BLaER1 treated with 17β-estradiol and CSF1 and Interleukin-3, amounts not matched to agents 10 nM and 100 nM (cell line): ENCODE measurements at regions not wholly inside any gene's neighbourhood (a gene's known extent, or its start where the extent isn't known, plus 50 kb on each side); places are given as distances from the start of the nearest gene placed in this dataset.
A peak's percentile ranks its signal among the peaks of the same experiment; 100 is the strongest.

Source experiments
- H3K27ac ChIP-seq, 11 experiments: shearing (Covaris generic); formaldehyde crosslinking; 2 replicates each; pipeline ENCODE4 v1.8.1; 2022
- H3K27me3 ChIP-seq, 11 experiments: shearing (Covaris generic); formaldehyde crosslinking; 2 replicates each; pipeline ENCODE4 v1.8.1; 2022
- H3K36me3 ChIP-seq, 11 experiments: shearing (Covaris generic); formaldehyde crosslinking; 2 replicates each; pipeline ENCODE4 v1.8.1; 2022
- H3K4me1 ChIP-seq, 10 experiments: shearing (Covaris generic); formaldehyde crosslinking; 2 replicates each; pipeline ENCODE4 v1.8.1; 2022
- H3K4me2 ChIP-seq, 11 experiments: shearing (Covaris generic); formaldehyde crosslinking; 2 replicates each; pipeline ENCODE4 v1.8.1; 2022
- H3K4me3 ChIP-seq, 10 experiments: shearing (Covaris generic); formaldehyde crosslinking; 2 replicates each; pipeline ENCODE4 v1.8.1; 2022
- H3K9ac ChIP-seq, 11 experiments: shearing (Covaris generic); formaldehyde crosslinking; 2 replicates each; pipeline ENCODE4 v1.8.1; 2022
- H3K9me3 ChIP-seq, 11 experiments: shearing (Covaris generic); formaldehyde crosslinking; replicated peaks in 1 of 11; 2 replicates each; pipeline ENCODE4 v1.8.1; 2022
- H4K20me1 ChIP-seq, 11 experiments: shearing (Covaris generic); formaldehyde crosslinking; 2 replicates each; pipeline ENCODE4 v1.8.1; 2022
- Cebpa-rat ChIP-seq, 11 experiments: shearing (Covaris generic); IDR thresholded peaks; 2 replicates each; pipeline ENCODE4 v1.8.1; 2022

- Histone ChIP-seq H3K36me3 (no peaks in the 10 kb centered on the region), H3K9ac (no peak overlapping the region), H3K4me2 (no peak overlapping the region), H3K9me3 (no peaks in the 10 kb centered on the region), H3K27ac (no peak overlapping the region), H3K27me3 (no peaks in the 10 kb centered on the region), H4K20me1 (no peaks in the 10 kb centered on the region), H3K4me3 (no peak overlapping the region), H3K4me1 (peaks cover 0 to 3% (median 0%) of the 10 kb centered on the region in 10 experiments; a peak in 3 of 20 replicates)
- no peak for TF ChIP-seq Cebpa-rat (IDR thresholded peaks at IDR 0.05)
These were observed 67.6 kb upstream of the SLC25A33 start for GRCh38 chr1:9471679-9472078.

GRCh38 chr1:9472386-9473031 lies 66.8 kb upstream of the SLC25A33 start:
- H3K4me3 ChIP-seq, result no peak overlapping the region
- TF ChIP-seq Cebpa-rat (IDR thresholded peaks at IDR 0.05), result no peak
- H4K20me1 ChIP-seq, result no peaks in the 10 kb centered on the region
- H3K36me3 ChIP-seq, result no peaks in the 10 kb centered on the region
- no peak overlapping the region for H3K4me2 ChIP-seq
- H3K27ac ChIP-seq, result no peak overlapping the region
- H3K9me3 ChIP-seq, result no peaks in the 10 kb centered on the region
- no peaks in the 10 kb centered on the region for H3K27me3 ChIP-seq
- H3K4me1 ChIP-seq, result peaks cover 0 to 9% (median 0%) of the 10 kb centered on the region in 10 experiments; a peak in 3 of 20 replicates
- H3K9ac ChIP-seq, result no peak overlapping the region

DNA sequence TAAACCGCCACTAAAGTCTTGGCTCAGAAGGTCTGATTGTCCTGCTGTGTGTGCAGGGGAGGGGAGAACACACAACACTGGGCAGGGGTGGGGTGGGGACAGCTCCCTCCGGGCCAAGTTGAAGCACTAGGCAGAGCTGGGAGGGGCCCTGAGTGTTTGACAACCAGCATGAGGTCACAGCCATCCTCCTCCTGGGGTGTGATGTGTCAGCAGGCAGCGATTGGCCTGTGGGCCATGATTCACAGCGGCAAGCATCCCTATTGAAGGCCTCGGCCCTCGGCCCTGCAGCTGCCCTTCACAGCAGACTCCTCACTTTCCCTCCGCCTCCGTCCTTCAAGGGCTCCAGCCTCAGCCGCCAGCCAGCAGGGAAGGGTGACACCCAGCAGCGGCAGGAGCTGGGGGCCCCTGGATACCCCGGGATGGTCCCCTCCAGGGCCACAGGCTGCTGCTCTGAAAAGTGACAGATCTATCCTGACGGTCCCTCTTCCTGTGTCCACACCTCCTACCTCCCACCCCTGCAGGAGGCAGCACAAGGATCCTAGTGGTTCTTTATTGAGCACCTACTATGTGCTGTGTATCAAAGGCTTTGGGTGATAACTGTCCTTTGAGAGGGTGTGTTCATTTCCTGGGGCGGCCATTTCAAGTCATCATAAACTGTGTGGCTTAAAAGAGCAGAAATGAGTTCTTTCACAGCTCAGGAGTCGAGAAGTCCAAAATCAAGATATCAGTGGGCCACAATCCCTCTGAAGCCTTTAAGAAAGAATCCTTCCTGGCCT lies 66.0 kb upstream of the SLC25A33 start:
- H3K36me3 ChIP-seq, result no peaks in the 10 kb centered on the region
- no peaks in the 10 kb centered on the region for H3K9me3 ChIP-seq
- no peaks in the 10 kb centered on the region for H4K20me1 ChIP-seq
- H3K4me3 ChIP-seq, result no peak overlapping the region
- H3K27ac ChIP-seq, result no peak overlapping the region
- TF ChIP-seq Cebpa-rat (IDR thresholded peaks at IDR 0.05), result no peak
- no peak overlapping the region for H3K9ac ChIP-seq
- peaks cover 0 to 9% (median 0%) of the 10 kb centered on the region in 10 experiments; a peak in 3 of 20 replicates for H3K4me1 ChIP-seq
- H3K4me2 ChIP-seq, result no peak overlapping the region
- H3K27me3 ChIP-seq, result no peaks in the 10 kb centered on the region

DNA sequence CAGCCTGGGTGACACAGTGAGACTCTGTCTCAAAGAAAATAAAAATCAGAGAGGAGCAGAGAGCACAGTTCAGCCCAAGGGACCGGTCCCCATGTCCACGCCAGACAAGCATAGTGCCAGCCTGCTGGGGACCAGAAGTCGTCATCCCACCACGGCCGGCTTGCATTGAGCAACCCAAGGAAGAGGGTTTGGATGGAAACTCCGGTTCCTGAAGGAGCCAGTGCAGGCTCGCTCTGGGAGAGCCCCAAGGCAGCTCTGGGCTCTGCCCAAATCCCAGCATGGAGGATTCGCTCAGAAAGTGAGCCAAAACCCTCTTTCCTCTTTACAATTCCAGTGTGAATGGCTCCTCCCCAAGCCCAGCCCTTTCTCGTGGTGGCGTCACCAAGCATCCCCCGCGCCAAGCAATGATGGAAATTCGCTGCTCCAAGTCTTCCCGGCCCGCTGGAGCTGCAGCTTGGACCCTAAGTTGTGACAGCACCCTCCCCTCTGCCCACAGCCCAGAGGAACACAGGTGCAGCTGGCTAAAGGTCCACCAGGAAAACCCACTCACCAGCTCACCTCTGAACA lies 64.1 kb upstream of the SLC25A33 start:
- no peak for TF ChIP-seq Cebpa-rat (IDR thresholded peaks at IDR 0.05)

DNA sequence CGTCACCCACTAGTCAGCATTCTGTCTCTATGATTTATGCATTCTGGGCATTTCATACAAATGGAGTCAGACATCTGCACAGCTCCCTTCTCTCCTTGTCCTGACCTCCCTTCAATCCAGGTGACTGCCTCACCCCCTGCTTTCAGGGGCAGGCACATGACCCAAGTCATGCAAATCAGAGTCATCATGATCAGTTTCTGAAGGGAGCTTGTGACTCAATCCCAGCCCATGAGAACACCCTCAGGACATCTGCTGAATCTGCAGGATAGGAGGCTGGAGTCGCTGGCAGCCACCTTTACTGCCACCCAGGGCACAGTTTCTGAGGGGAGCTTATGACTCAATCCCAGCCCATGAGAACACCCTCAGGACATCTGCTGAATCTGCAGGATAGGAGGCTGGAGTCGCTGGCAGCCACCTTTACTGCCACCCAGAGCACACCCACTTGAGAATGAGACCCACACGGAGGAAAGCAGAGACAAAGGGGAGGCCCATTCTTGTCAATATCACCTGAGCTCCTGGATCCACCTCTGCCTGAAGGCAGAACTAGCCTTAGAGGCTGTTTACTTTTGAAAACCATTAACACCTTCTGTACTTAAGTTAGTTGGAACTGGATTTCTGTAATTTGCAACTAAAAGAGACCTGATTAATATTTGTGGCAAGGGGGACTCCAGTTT lies 62.3 kb upstream of the SLC25A33 start:
- Histone ChIP-seq H3K4me2 (peak overlapping the region in 2 of 11 experiments; percentile 3 to 35; a peak in 1 of 22 replicates), H3K27ac (no peak overlapping the region), H3K9ac (no peak overlapping the region), H4K20me1 (no peaks in the 10 kb centered on the region), H3K27me3 (no peaks in the 10 kb centered on the region), H3K36me3 (no peaks in the 10 kb centered on the region), H3K9me3 (no peaks in the 10 kb centered on the region), H3K4me1 (peaks cover 0 to 9% (median 0%) of the 10 kb centered on the region in 10 experiments; a peak in 3 of 20 replicates), H3K4me3 (no peak overlapping the region)
- no peak for TF ChIP-seq Cebpa-rat (IDR thresholded peaks at IDR 0.05)

More for the DNA sequence above, 64.1 kb upstream of the SLC25A33 start:
- H3K9me3 ChIP-seq, result no peaks in the 10 kb centered on the region
- peaks cover 0 to 9% (median 0%) of the 10 kb centered on the region in 10 experiments; a peak in 3 of 20 replicates for H3K4me1 ChIP-seq
- H3K4me3 ChIP-seq, result no peak overlapping the region
- H3K27ac ChIP-seq, result no peak overlapping the region
- H3K4me2 ChIP-seq, result no peak overlapping the region
- no peaks in the 10 kb centered on the region for H3K36me3 ChIP-seq
- H3K27me3 ChIP-seq, result no peaks in the 10 kb centered on the region
- no peak overlapping the region for H3K9ac ChIP-seq
- H4K20me1 ChIP-seq, result no peaks in the 10 kb centered on the region

GRCh38 chr1:9477535-9477934 lies 61.7 kb upstream of the SLC25A33 start:
- H4K20me1 ChIP-seq, result no peaks in the 10 kb centered on the region
- H3K27ac ChIP-seq, result no peak overlapping the region
- H3K4me2 ChIP-seq, result no peak overlapping the region
- H3K36me3 ChIP-seq, result no peaks in the 10 kb centered on the region
- H3K9me3 ChIP-seq, result no peaks in the 10 kb centered on the region
- no peak for TF ChIP-seq Cebpa-rat (IDR thresholded peaks at IDR 0.05)
- peaks cover 0 to 9% (median 0%) of the 10 kb centered on the region in 10 experiments; a peak in 3 of 20 replicates for H3K4me1 ChIP-seq
- H3K4me3 ChIP-seq, result no peak overlapping the region
- H3K9ac ChIP-seq, result no peak overlapping the region
- no peaks in the 10 kb centered on the region for H3K27me3 ChIP-seq

- Histone ChIP-seq H3K36me3 (no peaks in the 10 kb centered on the region), H3K4me1 (peaks cover 0 to 9% (median 0%) of the 10 kb centered on the region in 10 experiments; a peak in 3 of 20 replicates), H3K27me3 (no peaks in the 10 kb centered on the region), H3K9ac (no peak overlapping the region), H3K4me3 (no peak overlapping the region), H4K20me1 (no peaks in the 10 kb centered on the region; a peak in 1 of 22 replicates), H3K27ac (no peak overlapping the region), H3K9me3 (no peaks in the 10 kb centered on the region), H3K4me2 (no peak overlapping the region)
- TF ChIP-seq Cebpa-rat (IDR thresholded peaks at IDR 0.05), result no peak
These were observed 61.2 kb upstream of the SLC25A33 start for GRCh38 chr1:9478021-9478420.

DNA sequence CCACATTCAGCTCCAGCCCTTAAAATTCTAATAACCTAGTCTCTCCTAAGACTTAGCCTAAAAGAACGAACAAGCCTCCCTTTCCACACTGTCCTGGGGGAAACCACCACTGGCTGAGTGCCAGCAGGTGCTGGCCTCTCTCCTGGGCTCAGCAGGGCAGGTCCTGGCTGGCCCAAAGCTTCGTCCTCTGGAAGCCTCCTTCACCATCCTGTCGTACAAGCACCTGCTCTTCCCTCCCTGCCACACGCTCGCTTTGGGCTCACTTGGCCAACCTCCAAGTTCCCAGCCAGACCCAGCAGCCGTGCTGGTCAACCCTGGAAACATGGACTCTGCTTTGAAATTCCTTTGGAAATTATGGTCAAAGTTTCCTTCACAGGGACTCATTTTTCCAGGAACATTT lies 58.2 kb upstream of the SLC25A33 start:
- Histone ChIP-seq H3K27ac (no peak overlapping the region), H3K9ac (no peak overlapping the region), H3K9me3 (no peaks in the 10 kb centered on the region), H3K4me2 (no peak overlapping the region), H3K36me3 (no peaks in the 10 kb centered on the region), H3K27me3 (no peaks in the 10 kb centered on the region), H3K4me1 (peaks cover 0 to 9% (median 0%) of the 10 kb centered on the region in 10 experiments; a peak in 3 of 20 replicates), H3K4me3 (no peak overlapping the region), H4K20me1 (no peaks in the 10 kb centered on the region; a peak in 1 of 22 replicates)
- no peak for TF ChIP-seq Cebpa-rat (IDR thresholded peaks at IDR 0.05)

DNA sequence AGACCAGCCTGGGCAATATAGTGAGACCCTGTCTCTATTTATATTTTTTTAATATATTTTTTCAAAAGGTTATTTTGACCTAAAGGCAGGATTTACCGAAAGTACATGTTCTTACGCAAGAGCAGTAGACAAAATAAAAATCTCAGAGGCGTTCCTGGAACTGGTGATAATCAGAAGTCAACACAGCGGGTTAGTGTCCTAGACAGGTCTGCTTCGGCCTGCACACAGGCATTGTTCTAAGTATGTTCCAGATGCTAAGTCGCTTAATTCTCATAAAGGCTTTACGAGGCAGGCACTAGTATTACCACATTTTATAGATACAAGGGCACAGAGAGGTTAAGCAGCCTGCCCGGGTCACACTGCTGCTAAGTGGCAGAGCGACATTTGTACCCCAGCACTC lies 56.9 kb upstream of the SLC25A33 start:
- Histone ChIP-seq H3K9me3 (no peaks in the 10 kb centered on the region), H4K20me1 (no peaks in the 10 kb centered on the region; a peak in 1 of 22 replicates), H3K36me3 (no peaks in the 10 kb centered on the region), H3K4me2 (no peak overlapping the region), H3K9ac (no peak overlapping the region), H3K27me3 (no peaks in the 10 kb centered on the region), H3K4me1 (no peaks in the 10 kb centered on the region), H3K4me3 (no peak overlapping the region), H3K27ac (no peak overlapping the region)
- no peak for TF ChIP-seq Cebpa-rat (IDR thresholded peaks at IDR 0.05)
